ENCODE measurements at regions not wholly inside any gene's neighbourhood (a gene's known extent, or its start where the extent isn't known, plus 50 kb on each side); places are given as distances from the start of the nearest gene placed in this dataset.

- CTCF ChIA-PET (ENCODE audit: low intra/inter-chr PET ratio, low total read pairs), result no interaction called here
- TF ChIP-seq FOXO1 (CRISPR knock-in tag; IDR thresholded peaks at IDR 0.05), result no peak
- TF ChIP-seq GATA4 (IDR thresholded peaks at IDR 0.05; ENCODE audit: borderline replicate concordance, low read depth), result no peak
- TF ChIP-seq KDM3A (CRISPR knock-in tag; IDR thresholded peaks at IDR 0.05; ENCODE audit: low read depth), result no peak
- no peak for TF ChIP-seq ZNF318 (CRISPR knock-in tag; IDR thresholded peaks at IDR 0.05)
- no peak for TF ChIP-seq RXRA (CRISPR knock-in tag; IDR thresholded peaks at IDR 0.05)
- TF ChIP-seq ZNF501 (CRISPR knock-in tag; IDR thresholded peaks at IDR 0.05), result no peak
- TF ChIP-seq ZNF598 (CRISPR knock-in tag; IDR thresholded peaks at IDR 0.05; ENCODE audit: borderline replicate concordance), result no peak
- no peak for TF ChIP-seq ZNF674 (CRISPR knock-in tag; IDR thresholded peaks at IDR 0.05; ENCODE audit: low read depth)
- no peak for TF ChIP-seq CREM (IDR thresholded peaks at IDR 0.05)
- TF ChIP-seq CREM (CRISPR knock-in tag; IDR thresholded peaks at IDR 0.05), result no peak
- no peak for TF ChIP-seq NFE2 (CRISPR knock-in tag; IDR thresholded peaks at IDR 0.05)
- TF ChIP-seq MYPOP (CRISPR knock-in tag; IDR thresholded peaks at IDR 0.05), result no peak
- TF ChIP-seq RFX3 (CRISPR knock-in tag; IDR thresholded peaks at IDR 0.05), result no peak
- TF ChIP-seq ZNF337 (CRISPR knock-in tag; IDR thresholded peaks at IDR 0.05; ENCODE audit: borderline replicate concordance, low read depth), result no peak
- no peak for TF ChIP-seq BORCS8-MEF2B (CRISPR knock-in tag; IDR thresholded peaks at IDR 0.05)
- WGBS (ENCODE audit: low lambda C conversion rate), result no CpG with 5 or more reads among the region's 8 CpGs
- Histone ChIP-seq H3K9me3 (ENCODE audit: low read length) (no peaks in the 10 kb centered on the region), H3K9ac (ENCODE audit: insufficient read depth, low read depth, low read length) (no peak overlapping the region), H3K36me3 (replicated peaks in 1 of 2; ENCODE audit: control insufficient read depth in 1 of 2, insufficient read depth in 2 of 2, low read length in 2 of 2) (no peaks in the 10 kb centered on the region; a peak in 1 of 5 replicates), H3K4me1 (ENCODE audit: insufficient read depth, low read length) (peaks cover 24% of the 10 kb centered on the region), H3K79me2 (ENCODE audit: insufficient read depth, low read length) (no peaks in the 10 kb centered on the region), H3K27me3 (ENCODE audit: control insufficient read depth in 1 of 2, insufficient read depth in 2 of 2, low read length in 2 of 2) (no peaks in the 10 kb centered on the region), H3K4me2 (ENCODE audit: low read depth, low read length) (no peak overlapping the region), H3K27ac (ENCODE audit: extremely low read length, insufficient read depth, low read length) (no peak overlapping the region), H3K4me3 (replicated peaks in 1 of 3; ENCODE audit: insufficient read depth in 1 of 3, low read depth in 2 of 3, low read length in 3 of 3) (no peak overlapping the region), H2AFZ (ENCODE audit: low read length) (no peak overlapping the region), H4K20me1 (ENCODE audit: insufficient read depth, low read length) (no peaks in the 10 kb centered on the region)
- BruUV-seq (replicated peaks), result no TSS peak
- POLR2A ChIA-PET, result no interaction called here
- no peak for DNase-seq (ENCODE audit: low spot score)
- FAIRE-seq, result no peak
- no peak for ATAC-seq
- in situ Hi-C loops (cut with HindIII; ENCODE audit: extremely low pct_ligation_motif_present, low pct_unique_long_range_greater_than_20kb) (loop anchor here (10.0 kb wide), 1 partner anchor 218 kb away; no protein-coding TSS in a partner anchor), intact Hi-C loops (cut with micrococcal nuclease; ENCODE audit: unreplicated experiment) (loop anchor here (5.0 kb wide), 1 partner anchor 106 kb away; no protein-coding TSS in a partner anchor)
Observed at GRCh38 chrX:10103023-10103422, 53.8 kb upstream of the CLCN4 start.
